HG03521 (cell line): ENCODE measurements at regions not wholly inside any gene's neighbourhood (a gene's known extent, or its start where the extent isn't known, plus 50 kb on each side); places are given as distances from the start of the nearest gene placed in this dataset.
"Not testable (repeated sequence)": the region's sequence is repeated elsewhere in the genome, so short reads cannot be mapped to it uniquely, and the experiment has no call there.

Source experiments
- ATAC-seq: cut with Tn5 transposase; IDR thresholded peaks from one replicate; pipeline ENCODE4 v1.9.1; 2021; ENCODE audit warnings: mild to moderate bottlenecking, moderate library complexity; ENCODE audit not compliant: unreplicated experiment

GRCh38 chr7:16933296-16934279 lies 51.8 kb upstream of the AGR3 start:
- ATAC-seq: no peak

- no peak for ATAC-seq
Observed at GRCh38 chr7:16934722-16935340, 53.0 kb upstream of the AGR3 start.

GRCh38 chr7:16935341-16935735 lies 53.6 kb upstream of the AGR3 start:
- ATAC-seq: no peak

- ATAC-seq: no peak
Observed at GRCh38 chr7:16936626-16937422, 55.0 kb upstream of the AGR3 start.

- no peak for ATAC-seq
Observed at GRCh38 chr7:16939161-16939560, 57.4 kb upstream of the AGR3 start.

- no peak for ATAC-seq
Observed at GRCh38 chr7:16940776-16941175, 59.0 kb upstream of the AGR3 start.

- ATAC-seq: no peak
Observed at GRCh38 chr7:16942929-16943509, 61.2 kb upstream of the AGR3 start.

- no peak for ATAC-seq
Observed at GRCh38 chr7:16944936-16945335, 63.2 kb upstream of the AGR3 start.

GRCh38 chr7:16945372-16945771 lies 63.6 kb upstream of the AGR3 start:
- no peak for ATAC-seq

GRCh38 chr7:16948110-16948509 lies 66.3 kb upstream of the AGR3 start:
- ATAC-seq: not testable (repeated sequence)

- no peak for ATAC-seq
Observed at GRCh38 chr7:16951483-16952080, 69.8 kb upstream of the AGR3 start.

GRCh38 chr7:16954321-16954720 lies 72.5 kb upstream of the AGR3 start:
- no peak for ATAC-seq

GRCh38 chr7:16958724-16959123 lies 76.9 kb upstream of the AGR3 start:
- ATAC-seq: no peak

GRCh38 chr7:16960337-16960965 lies 78.7 kb upstream of the AGR3 start:
- ATAC-seq: no peak

- no peak for ATAC-seq
Observed at GRCh38 chr7:16961641-16962040, 79.9 kb upstream of the AGR3 start.

GRCh38 chr7:16963044-16963443 lies 81.3 kb upstream of the AGR3 start:
- no peak for ATAC-seq

- not testable (repeated sequence) for ATAC-seq
Observed at GRCh38 chr7:16965697-16966096, 83.9 kb upstream of the AGR3 start.

GRCh38 chr7:16967300-16967811 lies 85.6 kb upstream of the AGR3 start:
- no peak for ATAC-seq

GRCh38 chr7:16970732-16971482 lies 89.1 kb upstream of the AGR3 start:
- no peak for ATAC-seq
